B cell (primary cell): ENCODE measurements at regions not wholly inside any gene's neighbourhood (a gene's known extent, or its start where the extent isn't known, plus 50 kb on each side); places are given as distances from the start of the nearest gene placed in this dataset.

ENCODE experiments used
- CTCF ChIP-seq: fragments of 200-600 bp; IDR thresholded peaks from one replicate; pipeline ENCODE4 v1.8.0; 2022; ENCODE audit warnings: antibody characterized with exemption, mild to moderate bottlenecking
- EZH2 ChIP-seq: IDR thresholded peaks from 2 replicates; pipeline ENCODE4 v1.6.1; 2012; ENCODE audit warnings: borderline replicate concordance, low read depth, mild to moderate bottlenecking, moderate library complexity, low read length; ENCODE audit not compliant: insufficient read depth, poor library complexity, severe bottlenecking

- TF ChIP-seq CTCF = no peak
- no peak for TF ChIP-seq EZH2
These were observed 391.8 kb upstream of the CRIM1 start for GRCh38 chr2:35963824-35964223.
